Duodenal mucosa (tissue), 2 donors: ENCODE measurements at regions not wholly inside any gene's neighbourhood (a gene's known extent, or its start where the extent isn't known, plus 50 kb on each side); places are given as distances from the start of the nearest gene placed in this dataset.

Source experiments
- H3K27ac ChIP-seq: one replicate; pipeline ENCODE4 v1.7.0; 2013; ENCODE audit warnings: low read depth, low read length
- H3K27me3 ChIP-seq, 2 donors: one replicate each; pipeline ENCODE4 v1.7.0; 2013; ENCODE audit warnings: low read length in 2 of 2, control low read depth in 1 of 2; ENCODE audit not compliant: insufficient read depth in 2 of 2, control insufficient read depth in 1 of 2
- H3K36me3 ChIP-seq, 2 donors: one replicate each; pipeline ENCODE4 v1.7.0; 2013; ENCODE audit warnings: low read length in 2 of 2, control low read depth in 1 of 2; ENCODE audit not compliant: insufficient read depth in 2 of 2, control insufficient read depth in 1 of 2
- H3K4me1 ChIP-seq, 2 donors: one replicate each; pipeline ENCODE4 v1.7.0; 2013; ENCODE audit warnings: low read length in 2 of 2, control low read depth in 1 of 2; ENCODE audit not compliant: insufficient read depth in 2 of 2, control insufficient read depth in 1 of 2
- H3K4me3 ChIP-seq, 2 donors: one replicate each; pipeline ENCODE4 v1.7.0; 2013; ENCODE audit warnings: low read length in 2 of 2, low read depth in 1 of 2
- H3K9ac ChIP-seq, 2 donors: one replicate each; pipeline ENCODE4 v1.7.0; 2013; ENCODE audit warnings: low read length in 2 of 2, low read depth in 1 of 2
- H3K9me3 ChIP-seq, 2 donors: one replicate each; pipeline ENCODE4 v1.7.0; 2013; ENCODE audit warnings: low read length in 2 of 2, control low read depth in 1 of 2; ENCODE audit not compliant: control insufficient read depth in 1 of 2

DNA sequence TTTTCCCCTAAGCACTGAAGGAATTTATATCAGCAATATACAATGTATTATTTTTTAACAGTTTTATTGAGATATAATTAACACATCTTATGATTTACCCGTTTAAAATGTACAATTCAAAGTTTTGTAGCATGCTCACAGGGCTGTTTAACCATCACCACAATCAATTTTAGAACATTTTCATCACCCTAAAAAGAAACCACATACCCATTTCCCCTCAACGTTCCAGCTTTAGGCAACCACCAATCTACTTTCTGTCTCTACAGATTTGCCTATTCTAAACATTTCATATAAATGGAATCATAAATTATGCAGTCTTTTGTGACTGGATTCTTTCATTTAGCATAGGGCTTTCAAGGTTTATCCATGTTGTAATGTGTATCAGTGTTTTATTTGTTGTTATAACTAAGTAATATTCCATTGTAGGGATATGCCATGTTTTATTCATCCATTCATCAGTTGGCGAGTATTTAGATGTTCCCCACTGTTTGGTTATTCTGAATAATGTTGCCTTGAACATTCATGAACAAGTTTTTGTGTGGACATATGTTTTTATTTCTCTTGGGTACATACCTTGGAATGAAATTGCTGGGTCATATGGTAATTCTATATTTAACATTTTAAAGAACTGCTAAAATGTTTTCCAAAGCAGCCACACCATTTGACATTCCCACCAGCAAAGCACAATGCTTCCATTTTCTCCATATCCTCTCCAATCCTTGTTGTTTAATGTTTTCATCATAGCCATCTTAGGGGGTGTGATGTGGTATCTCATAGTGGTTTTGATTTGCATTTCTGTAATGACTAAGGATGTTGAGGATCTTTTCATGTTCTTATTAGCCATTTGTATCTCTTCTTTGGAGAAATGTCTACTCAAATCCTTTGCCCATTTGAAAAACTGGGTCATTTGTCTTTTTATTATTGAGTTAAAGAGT is 188.5 kb downstream of the TM2D1 start:
- Histone ChIP-seq H3K27me3 (no peaks in the 10 kb centered on the region), H3K27ac (no peak overlapping the region), H3K9ac (no peak overlapping the region), H3K4me3 (no peak overlapping the region), H3K9me3 (no peaks in the 10 kb centered on the region), H3K4me1 (no peaks in the 10 kb centered on the region), H3K36me3 (no peaks in the 10 kb centered on the region)

- no peaks in the 10 kb centered on the region for H3K9me3 ChIP-seq
- H3K4me1 ChIP-seq: no peaks in the 10 kb centered on the region
- H3K4me3 ChIP-seq: no peak overlapping the region
- no peak overlapping the region for H3K27ac ChIP-seq
- H3K36me3 ChIP-seq: no peaks in the 10 kb centered on the region
- no peaks in the 10 kb centered on the region for H3K27me3 ChIP-seq
- H3K9ac ChIP-seq: no peak overlapping the region
Measured at GRCh38 chr1:61534847-61535246, 190.1 kb downstream of the TM2D1 start.

- no peak overlapping the region for H3K4me3 ChIP-seq
- H3K27ac ChIP-seq: no peak overlapping the region
- H3K9me3 ChIP-seq: no peaks in the 10 kb centered on the region
- H3K9ac ChIP-seq: no peak overlapping the region
- H3K27me3 ChIP-seq: no peaks in the 10 kb centered on the region
- no peaks in the 10 kb centered on the region for H3K4me1 ChIP-seq
- H3K36me3 ChIP-seq: no peaks in the 10 kb centered on the region
Measured at GRCh38 chr1:61533546-61533945, 191.4 kb downstream of the TM2D1 start.

DNA sequence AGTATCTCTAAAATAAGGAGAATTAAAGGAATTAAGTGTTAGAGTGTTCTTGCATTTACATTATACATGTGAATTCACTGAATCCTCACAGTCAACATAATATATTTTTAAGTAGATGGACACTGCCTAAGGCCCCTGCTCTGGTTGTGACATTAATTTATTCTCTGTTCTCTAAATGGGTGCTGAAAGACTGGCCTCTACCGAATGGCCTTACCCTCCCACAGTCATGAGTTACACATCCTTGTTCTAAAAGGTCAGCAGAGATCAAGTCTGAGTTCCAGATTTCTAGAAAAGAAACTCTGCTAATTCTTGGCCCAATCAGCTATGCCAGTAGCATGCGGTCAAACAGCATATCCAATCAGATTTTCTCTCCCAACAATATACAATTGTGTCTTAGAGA is 193.2 kb downstream of the TM2D1 start:
- Histone ChIP-seq H3K9ac (no peak overlapping the region), H3K9me3 (no peaks in the 10 kb centered on the region), H3K4me1 (no peaks in the 10 kb centered on the region), H3K27ac (no peak overlapping the region), H3K36me3 (no peaks in the 10 kb centered on the region), H3K4me3 (no peak overlapping the region), H3K27me3 (no peaks in the 10 kb centered on the region)

- H3K9ac ChIP-seq: no peak overlapping the region
- H3K9me3 ChIP-seq: no peaks in the 10 kb centered on the region
- H3K27ac ChIP-seq: no peak overlapping the region
- H3K27me3 ChIP-seq: no peaks in the 10 kb centered on the region
- no peak overlapping the region for H3K4me3 ChIP-seq
- H3K4me1 ChIP-seq: no peaks in the 10 kb centered on the region
- no peaks in the 10 kb centered on the region for H3K36me3 ChIP-seq
Measured at GRCh38 chr1:61523893-61524605, 200.9 kb downstream of the TM2D1 start.

DNA sequence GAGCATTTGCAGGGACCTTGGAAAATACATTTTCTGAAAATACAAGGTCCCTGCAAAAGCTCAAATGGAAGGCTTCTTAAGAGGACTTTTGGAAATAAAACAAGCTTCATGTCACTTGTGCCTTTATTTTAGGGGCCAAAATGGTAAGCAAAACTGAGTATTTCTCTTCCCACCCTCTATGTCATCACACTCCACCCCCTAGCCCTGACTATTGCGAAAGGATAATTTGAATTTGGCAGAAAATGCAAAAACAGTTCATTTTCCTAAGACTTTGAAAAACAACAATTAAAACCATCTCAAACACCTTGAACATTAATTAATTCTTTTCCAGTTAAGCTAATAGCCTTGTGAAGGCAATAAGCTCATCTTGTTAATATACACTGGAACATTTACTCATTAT is 201.7 kb downstream of the TM2D1 start:
- H3K36me3 ChIP-seq: no peaks in the 10 kb centered on the region

DNA sequence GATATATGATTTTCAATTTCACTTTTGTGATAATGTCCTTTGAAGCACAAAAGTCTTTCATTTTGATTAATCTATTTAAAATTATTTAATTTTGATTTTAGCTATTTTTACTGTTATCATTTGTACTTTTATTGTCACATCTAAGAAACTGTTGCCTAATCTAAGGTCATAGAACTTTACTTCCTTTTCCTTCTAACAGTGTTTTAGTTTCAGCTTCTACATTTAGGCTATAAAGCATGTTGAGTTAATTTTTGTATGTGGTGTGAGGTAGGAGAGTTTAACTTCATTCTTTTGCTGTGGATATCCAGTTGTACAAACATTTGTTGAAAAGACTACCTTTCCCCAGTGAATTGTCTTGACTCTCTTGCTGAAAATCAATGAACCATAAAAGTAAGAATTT is 204.5 kb downstream of the TM2D1 start:
- Histone ChIP-seq H3K27me3 (no peaks in the 10 kb centered on the region), H3K9me3 (no peaks in the 10 kb centered on the region), H3K4me1 (no peaks in the 10 kb centered on the region), H3K4me3 (no peak overlapping the region), H3K27ac (no peak overlapping the region), H3K36me3 (no peaks in the 10 kb centered on the region), H3K9ac (no peak overlapping the region)

More for the DNA sequence above, 201.7 kb downstream of the TM2D1 start:
- Histone ChIP-seq H3K27ac (no peak overlapping the region), H3K9me3 (no peaks in the 10 kb centered on the region), H3K4me3 (no peak overlapping the region), H3K27me3 (no peaks in the 10 kb centered on the region), H3K9ac (no peak overlapping the region), H3K4me1 (no peaks in the 10 kb centered on the region)

DNA sequence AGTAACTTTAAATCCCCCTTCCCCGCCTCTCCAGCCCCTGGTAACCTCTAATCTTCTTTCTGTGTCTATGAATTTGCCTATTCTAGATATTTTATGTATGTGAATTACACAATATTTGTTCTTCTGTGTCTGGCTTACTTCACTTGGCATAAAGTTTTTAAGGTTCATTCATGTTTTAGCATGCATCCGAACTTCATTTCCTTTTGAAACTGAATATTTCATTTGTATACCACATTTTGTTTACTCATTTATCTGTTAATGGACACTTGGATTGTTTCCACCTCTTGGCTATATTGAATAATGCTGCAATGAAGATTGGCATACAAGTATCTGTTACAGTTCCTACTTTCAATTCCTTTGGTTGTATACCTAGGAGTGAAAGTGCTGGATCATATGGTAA is 205.3 kb downstream of the TM2D1 start:
- Histone ChIP-seq H3K9ac (no peak overlapping the region), H3K4me1 (no peaks in the 10 kb centered on the region), H3K4me3 (no peak overlapping the region), H3K36me3 (no peaks in the 10 kb centered on the region), H3K27ac (no peak overlapping the region), H3K27me3 (no peaks in the 10 kb centered on the region), H3K9me3 (no peaks in the 10 kb centered on the region)

- H3K27me3 ChIP-seq: no peaks in the 10 kb centered on the region
Measured at GRCh38 chr1:61518670-61519400, 206.1 kb downstream of the TM2D1 start.

GRCh38 chr1:61517345-61517744 is 207.6 kb downstream of the TM2D1 start:
- Histone ChIP-seq H3K27ac (no peak overlapping the region), H3K9me3 (no peaks in the 10 kb centered on the region), H3K27me3 (no peaks in the 10 kb centered on the region), H3K4me3 (no peak overlapping the region), H3K4me1 (no peaks in the 10 kb centered on the region), H3K9ac (no peak overlapping the region), H3K36me3 (no peaks in the 10 kb centered on the region)

More at GRCh38 chr1:61518670-61519400, 206.1 kb downstream of the TM2D1 start:
- Histone ChIP-seq H3K4me1 (no peaks in the 10 kb centered on the region), H3K9me3 (no peaks in the 10 kb centered on the region), H3K4me3 (no peak overlapping the region), H3K27ac (no peak overlapping the region), H3K9ac (no peak overlapping the region), H3K36me3 (no peaks in the 10 kb centered on the region)
